HL-60 (cell line): ENCODE measurements at regions not wholly inside any gene's neighbourhood (a gene's known extent, or its start where the extent isn't known, plus 50 kb on each side); places are given as distances from the start of the nearest gene placed in this dataset.

Experiments used
- DNase-seq, 2 experiments: peaks; one replicate each; pipeline ENCODE4 v3.0.0-alpha.2; 2010 to 2020; ENCODE audit warnings: low read depth in 1 of 2, low spot score in 1 of 2
- H3K27ac ChIP-seq: fragments of 250-450 bp; sonication (Bioruptor Pico); replicated peaks from 2 replicates; pipeline ENCODE4 v1.5.1; 2020; ENCODE audit warnings: mild to moderate bottlenecking, moderate library complexity
- H3K27me3 ChIP-seq: fragments of 250-450 bp; sonication (Bioruptor Pico); 2 replicates; pipeline ENCODE4 v1.5.1; 2021; ENCODE audit warnings: mild to moderate bottlenecking, moderate library complexity; ENCODE audit not compliant: insufficient read depth, poor library complexity, severe bottlenecking
- H3K4me3 ChIP-seq: replicated peaks from 2 replicates; pipeline ENCODE4 v1.5.1; 2011; ENCODE audit warnings: mild to moderate bottlenecking, control low read depth, low read length; ENCODE audit not compliant: insufficient read depth
- GABPA ChIP-seq: IDR thresholded peaks from 2 replicates; pipeline ENCODE4 v1.6.1; 2012; ENCODE audit warnings: low read depth
- POLR2AphosphoS5 ChIP-seq: IDR thresholded peaks from 2 replicates; pipeline ENCODE4 v1.6.1; 2012; ENCODE audit warnings: low read depth
- SPI1 ChIP-seq: IDR thresholded peaks from 2 replicates; pipeline ENCODE4 v1.6.1; 2012; ENCODE audit warnings: low read depth, mild to moderate bottlenecking, borderline replicate concordance
- TF ChIP-seq, protein P1 (sequence below): IDR thresholded peaks from one replicate; pipeline ENCODE4 v1.5.1; 2011; ENCODE audit warnings: low read length, control low read depth, inconsistent platforms; ENCODE audit not compliant: insufficient read depth
- TF ChIP-seq, protein P2 (sequence below): IDR thresholded peaks from 2 replicates; pipeline ENCODE4 v1.6.1; 2012; ENCODE audit warnings: low read depth; ENCODE audit not compliant: insufficient replicate concordance

DNA sequence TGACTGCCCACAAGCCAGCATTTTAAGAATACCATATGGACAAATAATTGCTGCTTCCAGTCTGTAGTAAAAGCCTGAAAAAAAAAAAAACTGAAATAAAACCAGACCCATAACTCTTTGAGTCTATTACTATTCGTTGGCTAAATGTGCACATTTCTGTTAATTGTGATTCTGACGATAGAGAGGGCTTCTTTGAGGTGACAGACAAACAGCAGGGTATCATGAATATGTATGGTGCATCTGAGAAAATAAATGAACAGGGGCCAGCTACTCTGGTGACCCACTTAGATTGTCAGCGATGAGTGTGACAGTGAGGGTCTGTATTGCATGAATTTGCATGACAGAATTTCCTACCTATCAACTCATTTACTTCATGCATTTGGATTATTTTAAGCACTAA lies 427.8 kb upstream of the SOX11 start:
- DNase-seq, result no peak
- TF ChIP-seq SPI1 (no peak), GABPA (no peak)
- TF ChIP-seq, protein P1, sequence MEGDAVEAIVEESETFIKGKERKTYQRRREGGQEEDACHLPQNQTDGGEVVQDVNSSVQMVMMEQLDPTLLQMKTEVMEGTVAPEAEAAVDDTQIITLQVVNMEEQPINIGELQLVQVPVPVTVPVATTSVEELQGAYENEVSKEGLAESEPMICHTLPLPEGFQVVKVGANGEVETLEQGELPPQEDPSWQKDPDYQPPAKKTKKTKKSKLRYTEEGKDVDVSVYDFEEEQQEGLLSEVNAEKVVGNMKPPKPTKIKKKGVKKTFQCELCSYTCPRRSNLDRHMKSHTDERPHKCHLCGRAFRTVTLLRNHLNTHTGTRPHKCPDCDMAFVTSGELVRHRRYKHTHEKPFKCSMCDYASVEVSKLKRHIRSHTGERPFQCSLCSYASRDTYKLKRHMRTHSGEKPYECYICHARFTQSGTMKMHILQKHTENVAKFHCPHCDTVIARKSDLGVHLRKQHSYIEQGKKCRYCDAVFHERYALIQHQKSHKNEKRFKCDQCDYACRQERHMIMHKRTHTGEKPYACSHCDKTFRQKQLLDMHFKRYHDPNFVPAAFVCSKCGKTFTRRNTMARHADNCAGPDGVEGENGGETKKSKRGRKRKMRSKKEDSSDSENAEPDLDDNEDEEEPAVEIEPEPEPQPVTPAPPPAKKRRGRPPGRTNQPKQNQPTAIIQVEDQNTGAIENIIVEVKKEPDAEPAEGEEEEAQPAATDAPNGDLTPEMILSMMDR, result no peak

DNA sequence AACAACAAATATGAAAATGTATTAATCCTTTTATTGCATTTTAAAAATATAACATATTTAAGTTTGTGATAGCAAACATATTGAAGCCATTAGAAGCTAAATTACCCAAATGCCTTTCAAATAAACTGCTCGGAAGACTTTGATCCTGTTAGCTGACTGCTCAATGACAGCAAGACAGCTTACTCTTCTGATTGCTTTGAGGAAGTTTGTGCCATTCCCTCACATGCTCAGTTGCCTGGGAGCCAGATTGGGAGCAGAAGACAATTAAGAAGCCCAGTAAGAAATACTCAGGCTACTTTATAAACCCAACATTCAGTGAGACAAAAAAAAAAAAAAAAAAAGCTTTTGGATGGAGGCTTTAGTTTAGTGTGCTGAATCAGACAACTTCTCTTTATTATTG lies 407.1 kb upstream of the SOX11 start:
- Histone ChIP-seq H3K27me3 (no peaks in the 10 kb centered on the region), H3K27ac (no peak overlapping the region), H3K4me3 (no peak overlapping the region)
- no peak for DNase-seq
- TF ChIP-seq, protein P1, result no peak
- TF ChIP-seq, protein P2, sequence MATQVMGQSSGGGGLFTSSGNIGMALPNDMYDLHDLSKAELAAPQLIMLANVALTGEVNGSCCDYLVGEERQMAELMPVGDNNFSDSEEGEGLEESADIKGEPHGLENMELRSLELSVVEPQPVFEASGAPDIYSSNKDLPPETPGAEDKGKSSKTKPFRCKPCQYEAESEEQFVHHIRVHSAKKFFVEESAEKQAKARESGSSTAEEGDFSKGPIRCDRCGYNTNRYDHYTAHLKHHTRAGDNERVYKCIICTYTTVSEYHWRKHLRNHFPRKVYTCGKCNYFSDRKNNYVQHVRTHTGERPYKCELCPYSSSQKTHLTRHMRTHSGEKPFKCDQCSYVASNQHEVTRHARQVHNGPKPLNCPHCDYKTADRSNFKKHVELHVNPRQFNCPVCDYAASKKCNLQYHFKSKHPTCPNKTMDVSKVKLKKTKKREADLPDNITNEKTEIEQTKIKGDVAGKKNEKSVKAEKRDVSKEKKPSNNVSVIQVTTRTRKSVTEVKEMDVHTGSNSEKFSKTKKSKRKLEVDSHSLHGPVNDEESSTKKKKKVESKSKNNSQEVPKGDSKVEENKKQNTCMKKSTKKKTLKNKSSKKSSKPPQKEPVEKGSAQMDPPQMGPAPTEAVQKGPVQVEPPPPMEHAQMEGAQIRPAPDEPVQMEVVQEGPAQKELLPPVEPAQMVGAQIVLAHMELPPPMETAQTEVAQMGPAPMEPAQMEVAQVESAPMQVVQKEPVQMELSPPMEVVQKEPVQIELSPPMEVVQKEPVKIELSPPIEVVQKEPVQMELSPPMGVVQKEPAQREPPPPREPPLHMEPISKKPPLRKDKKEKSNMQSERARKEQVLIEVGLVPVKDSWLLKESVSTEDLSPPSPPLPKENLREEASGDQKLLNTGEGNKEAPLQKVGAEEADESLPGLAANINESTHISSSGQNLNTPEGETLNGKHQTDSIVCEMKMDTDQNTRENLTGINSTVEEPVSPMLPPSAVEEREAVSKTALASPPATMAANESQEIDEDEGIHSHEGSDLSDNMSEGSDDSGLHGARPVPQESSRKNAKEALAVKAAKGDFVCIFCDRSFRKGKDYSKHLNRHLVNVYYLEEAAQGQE, result no peak
- TF ChIP-seq GABPA, result no peak

More for the DNA sequence above, 427.8 kb upstream of the SOX11 start:
- Histone ChIP-seq H3K4me3 (no peak overlapping the region), H3K27ac (no peak overlapping the region), H3K27me3 (no peaks in the 10 kb centered on the region)

DNA sequence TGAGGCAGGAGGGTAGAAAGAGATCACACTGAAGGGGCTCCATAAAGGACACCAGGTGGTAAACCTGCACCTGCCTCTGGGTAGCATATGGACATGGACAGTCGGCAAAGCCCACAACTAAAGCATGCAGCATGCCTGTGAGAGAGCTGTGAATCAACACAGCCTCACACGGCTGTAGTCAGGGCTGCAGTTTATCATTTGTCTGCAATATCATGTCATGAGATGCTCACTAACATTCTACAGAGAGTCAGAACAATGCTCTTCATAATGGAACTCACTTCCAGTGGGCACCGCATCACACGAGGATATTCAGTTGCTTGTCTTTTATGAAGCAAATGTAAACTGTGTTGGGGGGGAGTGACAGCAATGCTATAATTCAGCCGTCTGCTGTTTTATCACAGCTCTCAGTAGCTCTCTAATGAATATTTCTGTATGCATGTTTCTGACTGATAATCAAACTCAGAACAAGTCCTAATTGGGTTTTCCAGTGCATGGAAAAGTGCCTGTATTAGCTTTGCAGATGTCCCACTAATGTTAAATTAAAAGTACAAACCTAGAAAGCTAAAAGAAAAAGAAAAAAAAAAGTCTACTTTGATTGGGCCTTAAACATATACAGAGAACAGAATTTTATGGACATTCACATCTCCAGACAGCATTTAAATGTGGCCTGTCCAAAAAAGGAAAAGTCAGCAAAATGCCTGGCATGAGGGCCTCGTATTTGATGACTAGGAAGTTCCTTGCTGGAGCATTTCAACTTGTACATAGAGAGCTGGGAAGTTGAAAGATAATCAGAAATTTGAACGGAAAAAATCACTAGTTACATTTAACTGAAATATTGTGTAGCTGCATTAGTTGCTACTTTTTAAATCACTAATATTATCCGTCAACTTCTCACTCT lies 406.1 kb upstream of the SOX11 start:
- TF ChIP-seq POLR2AphosphoS5, result no peak
- Histone ChIP-seq H3K27ac (no peak overlapping the region), H3K4me3 (no peak overlapping the region), H3K27me3 (no peaks in the 10 kb centered on the region)
- no peak for DNase-seq

DNA sequence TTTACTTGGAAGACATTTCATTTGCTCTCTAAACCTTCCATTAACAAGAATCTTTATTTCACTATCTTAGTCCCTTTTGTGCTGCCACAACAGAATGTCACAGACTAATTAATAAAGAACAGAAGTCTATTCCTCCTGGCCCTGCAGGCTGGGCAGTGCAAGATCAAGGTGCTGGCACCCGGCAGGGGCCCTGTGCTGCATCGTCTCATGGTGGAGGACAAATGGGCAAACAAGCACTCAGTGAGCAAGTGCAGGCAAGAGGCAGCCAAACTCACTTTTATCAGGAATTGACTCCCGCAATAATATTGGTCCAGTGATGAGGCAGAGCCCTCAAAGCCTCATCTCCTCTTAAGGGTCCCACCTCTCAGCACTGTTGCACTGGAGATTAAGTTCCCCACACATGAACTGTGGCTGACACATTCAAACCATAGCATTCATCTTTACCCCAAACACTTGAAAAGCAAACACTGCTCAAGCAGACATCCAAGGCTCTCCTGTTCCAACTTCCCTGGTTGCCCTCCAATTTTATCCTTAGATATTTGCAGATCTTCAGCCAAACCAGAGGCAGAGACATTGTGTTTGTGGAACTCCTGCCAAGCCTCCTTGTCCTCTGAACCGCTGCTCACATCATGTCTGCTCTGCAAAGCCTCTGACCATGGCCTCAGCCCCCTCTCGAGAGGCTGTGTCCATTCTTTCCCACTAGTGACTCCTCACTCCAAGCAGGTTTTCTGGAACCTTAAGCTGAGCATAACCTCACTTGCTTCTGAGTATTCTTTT lies 404.4 kb upstream of the SOX11 start:
- TF ChIP-seq GABPA, result no peak
- TF ChIP-seq, protein P1, result no peak
- TF ChIP-seq, protein P2, result no peak
- no peak for TF ChIP-seq SPI1
- no peak for TF ChIP-seq POLR2AphosphoS5
- H3K4me3 ChIP-seq, result no peak overlapping the region
- no peaks in the 10 kb centered on the region for H3K27me3 ChIP-seq
- no peak overlapping the region for H3K27ac ChIP-seq
- DNase-seq, result no peak
